GM19467 (cell line): ENCODE measurements at regions not wholly inside any gene's neighbourhood (a gene's known extent, or its start where the extent isn't known, plus 50 kb on each side); places are given as distances from the start of the nearest gene placed in this dataset.
"Not testable (repeated sequence)": the region's sequence is repeated elsewhere in the genome, so short reads cannot be mapped to it uniquely, and the experiment has no call there.

Experiments used
- ATAC-seq: cut with Tn5 transposase; IDR thresholded peaks from one replicate; pipeline ENCODE4 v1.9.1; 2021; ENCODE audit warnings: mild to moderate bottlenecking, moderate library complexity; ENCODE audit not compliant: unreplicated experiment

- no peak for ATAC-seq
Observed at GRCh38 chr12:83996671-83997070, 915.9 kb downstream of the SLC6A15 start.

- no peak for ATAC-seq
Observed at GRCh38 chr12:83985084-83985483, 927.5 kb downstream of the SLC6A15 start.

DNA sequence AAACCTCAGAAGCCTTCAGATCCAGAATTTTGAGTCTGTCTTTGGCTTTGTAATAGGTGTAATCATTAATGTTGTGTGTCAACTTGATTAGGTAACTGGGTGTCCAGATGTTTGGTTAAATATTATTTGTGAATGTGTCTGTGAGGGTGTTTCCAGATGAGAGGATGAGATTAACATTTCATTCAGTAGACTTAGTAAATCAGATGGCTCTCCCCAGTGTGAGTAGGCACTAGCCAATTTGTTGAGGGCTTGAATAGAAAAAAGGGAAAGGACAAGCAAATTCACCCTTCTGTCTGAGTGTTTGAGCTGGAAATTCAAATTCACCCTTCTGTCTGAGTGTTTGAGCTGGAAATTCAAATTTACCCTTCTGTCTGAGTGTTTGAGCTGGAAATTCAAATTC is 932.2 kb downstream of the SLC6A15 start:
- no peak for ATAC-seq

GRCh38 chr12:83979785-83980184 is 932.8 kb downstream of the SLC6A15 start:
- ATAC-seq, result no peak

- ATAC-seq, result no peak
Observed at GRCh38 chr12:83971781-83972180, 940.8 kb downstream of the SLC6A15 start.

DNA sequence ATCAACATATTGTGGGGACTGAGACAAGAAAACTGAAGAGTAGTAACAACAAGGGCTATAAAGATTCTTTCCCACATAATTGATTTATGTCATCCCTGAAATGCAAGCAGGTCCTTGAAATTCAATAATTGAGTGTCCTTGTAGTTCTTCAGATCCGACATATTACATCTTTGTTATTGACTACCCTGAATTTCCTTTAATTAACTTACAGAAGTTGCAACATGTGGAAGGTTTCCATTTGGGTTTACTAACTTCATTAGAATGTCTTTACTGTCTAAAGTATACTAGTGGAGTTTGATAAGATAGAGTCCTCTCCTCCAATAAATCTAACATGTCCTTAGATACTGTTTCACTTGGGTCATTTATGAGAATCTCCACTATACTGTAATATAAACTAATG is 951.8 kb downstream of the SLC6A15 start:
- no peak for ATAC-seq

DNA sequence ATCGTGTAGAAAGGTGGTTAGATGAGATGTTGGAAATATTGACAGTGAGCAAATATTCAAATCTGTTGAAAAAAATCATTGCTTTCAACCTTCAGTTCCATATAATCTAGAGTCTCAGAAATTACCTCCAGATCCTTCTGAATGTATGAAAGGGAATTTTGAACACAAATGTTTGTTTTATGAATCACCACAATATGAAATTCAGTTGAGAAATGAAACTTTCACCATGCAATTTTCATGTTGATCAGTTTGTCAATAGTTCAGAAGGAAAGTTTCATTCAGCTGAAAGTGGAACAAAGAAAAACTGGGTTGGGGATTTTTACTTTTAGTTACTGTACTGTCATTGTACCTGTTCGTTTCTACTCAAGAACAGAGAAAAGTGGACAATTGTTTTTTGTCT is 953.6 kb downstream of the SLC6A15 start:
- ATAC-seq, result no peak

GRCh38 chr12:83954956-83955601 is 957.5 kb downstream of the SLC6A15 start:
- ATAC-seq, result no peak

GRCh38 chr12:83954071-83954789 is 958.4 kb downstream of the SLC6A15 start:
- ATAC-seq, result no peak

GRCh38 chr12:83945871-83946270 is 966.7 kb downstream of the SLC6A15 start:
- no peak for ATAC-seq

- no peak for ATAC-seq
Observed at GRCh38 chr12:83939718-83940117, 972.9 kb downstream of the SLC6A15 start.

DNA sequence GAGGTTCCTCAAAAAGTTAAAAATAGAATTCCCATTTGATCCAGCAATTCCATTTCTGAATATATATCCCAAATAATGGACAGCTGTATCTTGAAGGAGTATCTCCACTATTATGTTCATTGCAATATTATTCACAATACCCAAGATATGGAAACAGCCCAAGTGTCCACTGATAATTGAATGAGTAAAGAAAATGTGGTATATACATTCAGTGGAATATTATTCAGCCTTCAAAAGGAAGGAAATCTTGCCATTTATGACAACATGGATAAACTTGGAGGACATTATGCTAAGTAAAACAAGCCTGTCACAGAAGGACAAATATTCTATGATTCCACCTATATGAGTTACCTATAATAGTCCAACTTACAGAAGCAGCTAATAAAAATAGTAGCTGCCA is 979.0 kb downstream of the SLC6A15 start:
- no peak for ATAC-seq

DNA sequence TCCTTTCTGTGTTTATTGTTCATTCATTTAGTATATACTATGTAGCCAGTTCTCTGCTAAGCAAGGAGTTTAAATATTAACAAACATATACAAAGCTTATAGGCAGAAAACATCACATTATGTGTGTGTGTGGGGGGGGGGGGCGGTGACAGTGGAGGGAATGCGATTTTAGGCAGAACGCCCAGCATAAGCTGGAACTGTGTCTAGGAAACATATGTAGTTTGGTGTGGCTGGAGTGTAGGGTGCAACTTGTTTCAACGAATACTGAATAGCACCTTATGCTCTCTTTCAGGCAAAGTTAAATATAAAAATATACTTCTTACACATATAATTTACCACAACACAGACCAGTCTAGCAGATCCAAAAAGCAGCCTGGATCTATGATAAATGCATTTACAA is 980.6 kb downstream of the SLC6A15 start:
- ATAC-seq, result no peak

DNA sequence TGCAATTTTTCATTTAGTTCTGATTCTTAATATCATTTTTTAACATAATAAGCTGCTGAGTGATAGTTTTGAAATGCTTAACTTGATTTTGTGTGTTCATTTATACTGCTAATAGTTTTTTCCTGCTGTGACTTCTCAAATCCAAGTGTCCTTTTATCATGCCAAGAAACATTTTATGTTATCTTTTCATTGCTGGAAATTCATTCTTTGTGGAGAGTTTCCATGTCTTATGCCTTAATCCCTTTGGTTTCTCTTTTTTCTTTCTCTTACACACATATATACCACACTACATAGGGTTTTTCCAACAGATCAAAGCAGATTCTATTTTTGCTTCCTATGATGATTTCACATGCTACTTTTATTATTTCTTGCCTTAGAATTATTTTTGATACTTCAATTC is 981.1 kb downstream of the SLC6A15 start:
- ATAC-seq, result no peak

DNA sequence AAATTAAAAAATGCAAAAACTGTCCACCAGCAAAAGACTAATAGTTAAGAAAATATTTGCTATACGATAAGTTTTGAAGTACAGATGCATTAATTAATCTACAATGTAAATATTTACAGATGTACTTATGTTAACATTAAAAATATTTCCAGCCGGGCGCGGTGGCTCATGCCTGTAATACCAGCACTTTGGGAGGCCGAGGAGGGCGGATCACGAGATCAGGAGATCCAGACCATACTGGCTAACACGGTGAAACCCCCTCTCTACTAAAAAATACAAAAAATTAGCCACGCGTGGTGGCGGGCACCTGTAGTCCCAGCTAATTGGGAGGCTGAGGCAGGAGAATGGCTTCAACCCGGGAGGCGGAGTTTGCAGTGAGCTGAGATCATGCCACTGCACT is 982.8 kb downstream of the SLC6A15 start:
- ATAC-seq, result not testable (repeated sequence)

- no peak for ATAC-seq
Observed at GRCh38 chr12:83920821-83921547, 991.6 kb downstream of the SLC6A15 start.

DNA sequence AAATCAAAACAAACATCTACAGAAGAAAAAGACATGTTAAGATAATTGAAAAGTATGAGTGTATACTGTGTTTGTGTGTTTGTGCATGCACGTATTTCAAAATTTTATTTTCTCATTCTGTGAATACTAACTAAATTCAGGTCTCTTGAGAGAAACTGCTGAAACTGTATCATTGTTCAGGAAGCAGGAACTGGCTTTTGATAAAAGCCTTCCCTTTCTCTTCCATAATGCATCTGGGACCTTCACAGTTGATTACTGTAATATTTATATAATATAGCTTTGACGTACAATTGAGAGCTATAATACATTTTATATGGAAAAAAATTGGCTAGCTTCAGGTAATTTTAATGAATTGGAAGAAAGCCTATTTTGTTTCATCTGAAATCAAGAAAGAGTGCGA is 993.5 kb downstream of the SLC6A15 start:
- no peak for ATAC-seq

- ATAC-seq, result no peak
Observed at GRCh38 chr12:83904175-83904574, 1008.4 kb downstream of the SLC6A15 start.

GRCh38 chr12:83896416-83896815 is 1016.2 kb downstream of the SLC6A15 start:
- no peak for ATAC-seq

DNA sequence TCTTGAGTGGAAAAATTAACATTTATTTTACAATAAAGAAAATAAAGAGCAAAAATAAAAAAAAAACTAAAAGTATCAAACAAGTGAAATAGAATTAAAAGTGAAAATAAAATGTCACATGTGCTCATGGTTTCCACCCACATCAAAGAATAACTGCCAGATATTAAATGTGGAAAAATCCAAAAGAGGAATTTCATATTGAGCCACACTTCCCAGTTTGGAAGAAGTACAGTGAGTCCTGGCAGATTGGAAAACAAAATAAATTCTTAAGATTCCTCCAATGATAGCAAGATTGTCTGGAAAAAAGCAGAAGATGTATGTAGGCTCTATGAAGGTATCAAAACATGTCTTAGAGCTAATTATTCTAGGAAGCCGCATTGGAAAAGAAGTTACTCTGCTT is 1019.5 kb downstream of the SLC6A15 start:
- no peak for ATAC-seq

DNA sequence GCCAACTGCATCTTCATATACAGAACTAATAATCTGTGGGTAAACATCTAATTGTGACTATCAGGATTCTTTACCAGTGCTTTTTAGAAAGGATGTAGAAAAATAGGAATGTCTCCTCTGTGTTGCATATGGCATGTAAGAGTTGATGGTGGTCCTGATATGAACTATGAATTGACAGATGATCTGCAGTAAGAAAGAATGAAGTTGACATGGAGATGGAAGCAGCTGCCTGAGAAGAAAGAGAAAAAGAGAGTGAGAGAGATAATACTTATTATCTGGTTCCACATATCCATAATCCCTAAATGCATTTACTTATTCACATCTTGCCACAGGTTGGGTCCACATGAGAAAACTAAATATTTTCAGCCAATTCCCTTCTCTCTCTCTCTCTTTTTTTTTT is 1022.9 kb downstream of the SLC6A15 start:
- no peak for ATAC-seq

- ATAC-seq, result no peak
Observed at GRCh38 chr12:83886479-83886878, 1026.1 kb downstream of the SLC6A15 start.
